Prostate gland (tissue), 2 donors: ENCODE measurements at regions not wholly inside any gene's neighbourhood (a gene's known extent, or its start where the extent isn't known, plus 50 kb on each side); places are given as distances from the start of the nearest gene placed in this dataset.

ENCODE experiments used
- DNase-seq: peaks from one replicate; pipeline ENCODE4 v3.0.0-alpha.2; 2019; ENCODE audit warnings: low spot score
- H3K27ac ChIP-seq, 2 donors: fragments of 200-600 bp; sonication (generic); 2 replicates each; pipeline ENCODE4 v1.5.1; 2017 to 2019
- H3K27me3 ChIP-seq: fragments of 200-600 bp; sonication (generic); replicated peaks from 2 replicates; pipeline ENCODE4 v1.5.1; 2019; ENCODE audit not compliant: insufficient read depth
- H3K36me3 ChIP-seq, 2 donors: fragments of 200-600 bp; sonication (generic); 1 replicate in 1 of 2; 2 replicates in 1 of 2; pipeline versions ENCODE4 v1.5.1 to v1.8.1; 2017 to 2019
- H3K4me1 ChIP-seq: fragments of 200-600 bp; sonication (generic); replicated peaks from 2 replicates; pipeline ENCODE4 v1.5.1; 2019
- H3K4me3 ChIP-seq, 2 donors: fragments of 200-600 bp; sonication (generic); 2 replicates each; pipeline ENCODE4 v1.5.1; 2017 to 2019
- H3K9me3 ChIP-seq: fragments of 200-600 bp; sonication (generic); 2 replicates; pipeline ENCODE4 v1.5.1; 2017
- POLR2A ChIP-seq: fragments of 450-650 bp; IDR thresholded peaks from one replicate; pipeline ENCODE4 v1.6.1; 2016; ENCODE audit warnings: antibody characterized with exemption, mild to moderate bottlenecking
- POLR2AphosphoS5 ChIP-seq: sonication (generic); formaldehyde crosslinking; IDR thresholded peaks from one replicate; pipeline ENCODE4 v1.6.1; 2017; ENCODE audit warnings: antibody characterized with exemption
- WGBS: methylation state at CpG from one replicate; pipeline ENCODE4 v1.1.5; 2018; 5-methylcytosine and 5-hydroxymethylcytosine counted together
- intact Hi-C: fragments of 100-400 bp; cut with DNase I; formaldehyde crosslinking; loops from one replicate; pipeline ENCODE4 v1.14.2; 2022
- TF ChIP-seq, protein P1 (sequence below), 4 experiments: fragments of 200-600 bp in 2 of 4; fragments of 450-650 bp in 2 of 4; sonication (generic) in 2 of 4; IDR thresholded peaks; 1 replicate in 3 of 4; 2 replicates in 1 of 4; pipeline ENCODE4 v1.5.1; 2016 to 2019; ENCODE audit warnings: antibody characterized with exemption in 4 of 4, mild to moderate bottlenecking in 2 of 4, moderate library complexity in 2 of 4

- no peak for DNase-seq
- TF ChIP-seq POLR2A (no peak), POLR2AphosphoS5 (no peak)
- TF ChIP-seq, protein P1, sequence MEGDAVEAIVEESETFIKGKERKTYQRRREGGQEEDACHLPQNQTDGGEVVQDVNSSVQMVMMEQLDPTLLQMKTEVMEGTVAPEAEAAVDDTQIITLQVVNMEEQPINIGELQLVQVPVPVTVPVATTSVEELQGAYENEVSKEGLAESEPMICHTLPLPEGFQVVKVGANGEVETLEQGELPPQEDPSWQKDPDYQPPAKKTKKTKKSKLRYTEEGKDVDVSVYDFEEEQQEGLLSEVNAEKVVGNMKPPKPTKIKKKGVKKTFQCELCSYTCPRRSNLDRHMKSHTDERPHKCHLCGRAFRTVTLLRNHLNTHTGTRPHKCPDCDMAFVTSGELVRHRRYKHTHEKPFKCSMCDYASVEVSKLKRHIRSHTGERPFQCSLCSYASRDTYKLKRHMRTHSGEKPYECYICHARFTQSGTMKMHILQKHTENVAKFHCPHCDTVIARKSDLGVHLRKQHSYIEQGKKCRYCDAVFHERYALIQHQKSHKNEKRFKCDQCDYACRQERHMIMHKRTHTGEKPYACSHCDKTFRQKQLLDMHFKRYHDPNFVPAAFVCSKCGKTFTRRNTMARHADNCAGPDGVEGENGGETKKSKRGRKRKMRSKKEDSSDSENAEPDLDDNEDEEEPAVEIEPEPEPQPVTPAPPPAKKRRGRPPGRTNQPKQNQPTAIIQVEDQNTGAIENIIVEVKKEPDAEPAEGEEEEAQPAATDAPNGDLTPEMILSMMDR (IDR thresholded peaks at IDR 0.05), result no peak
- WGBS, result 92% methylated on average over 1 of the region's 1 CpG
Observed at GRCh38 chr1:83027511-83027910, 971.4 kb downstream of the TTLL7 start.

GRCh38 chr1:83026745-83027144 is 972.2 kb downstream of the TTLL7 start:
- Histone ChIP-seq H3K27me3 (no peaks in the 10 kb centered on the region), H3K4me1 (no peaks in the 10 kb centered on the region), H3K4me3 (no peak overlapping the region), H3K9me3 (no peaks in the 10 kb centered on the region), H3K36me3 (no peaks in the 10 kb centered on the region), H3K27ac (no peak overlapping the region)
- DNase-seq, result no peak
- WGBS, result 44% methylated on average over 2 of the region's 2 CpGs
- intact Hi-C loops, result no loop called here
- TF ChIP-seq POLR2A (no peak), POLR2AphosphoS5 (no peak)
- TF ChIP-seq, protein P1 (IDR thresholded peaks at IDR 0.05), result no peak

More at GRCh38 chr1:83027511-83027910, 971.4 kb downstream of the TTLL7 start:
- H3K27me3 ChIP-seq, result no peaks in the 10 kb centered on the region
- H3K4me3 ChIP-seq, result no peak overlapping the region
- H3K27ac ChIP-seq, result no peak overlapping the region
- no peaks in the 10 kb centered on the region for H3K4me1 ChIP-seq
- intact Hi-C loops, result no loop called here
- H3K36me3 ChIP-seq, result no peaks in the 10 kb centered on the region
- H3K9me3 ChIP-seq, result no peaks in the 10 kb centered on the region

DNA sequence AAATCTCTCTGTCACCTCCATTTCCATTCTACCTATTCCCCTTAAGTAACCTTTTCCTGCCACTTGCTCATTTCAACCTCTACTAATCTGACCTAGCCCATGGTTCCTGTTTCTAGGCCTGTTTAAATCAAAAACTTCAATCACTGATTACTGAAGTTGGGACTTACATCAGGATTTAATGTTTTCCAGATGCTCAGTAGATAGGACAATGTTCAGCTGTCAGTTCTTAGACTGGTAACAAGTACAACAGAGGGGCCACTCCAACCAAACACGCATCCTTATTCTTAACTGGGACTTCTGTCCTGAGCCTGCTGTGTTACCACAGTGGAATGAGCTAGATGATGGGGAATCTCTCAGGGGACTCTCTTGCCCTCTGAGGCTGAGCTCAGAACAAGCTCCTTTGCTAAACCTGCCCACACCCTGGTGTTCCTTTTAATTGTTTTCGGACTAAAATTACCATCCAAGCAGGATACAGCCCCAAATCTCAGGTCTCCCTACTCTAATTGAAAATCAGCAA is 974.6 kb downstream of the TTLL7 start:
- no peak for TF ChIP-seq POLR2AphosphoS5
- TF ChIP-seq, protein P1 (IDR thresholded peaks at IDR 0.05), result no peak
- TF ChIP-seq POLR2A, result no peak
- no peaks in the 10 kb centered on the region for H3K27me3 ChIP-seq
- H3K27ac ChIP-seq, result no peak overlapping the region
- H3K4me3 ChIP-seq, result no peak overlapping the region
- intact Hi-C loops, result no loop called here
- 75% methylated on average over 2 of the region's 2 CpGs for WGBS
- H3K9me3 ChIP-seq, result no peaks in the 10 kb centered on the region
- H3K4me1 ChIP-seq, result no peaks in the 10 kb centered on the region
- DNase-seq, result no peak
- no peaks in the 10 kb centered on the region for H3K36me3 ChIP-seq

GRCh38 chr1:83023212-83023611 is 975.7 kb downstream of the TTLL7 start:
- TF ChIP-seq POLR2A (no peak), POLR2AphosphoS5 (no peak)
- TF ChIP-seq, protein P1 (IDR thresholded peaks at IDR 0.05), result no peak
- Histone ChIP-seq H3K27me3 (no peaks in the 10 kb centered on the region), H3K4me3 (no peak overlapping the region), H3K36me3 (no peaks in the 10 kb centered on the region), H3K27ac (no peak overlapping the region), H3K9me3 (no peaks in the 10 kb centered on the region), H3K4me1 (no peaks in the 10 kb centered on the region)
- intact Hi-C loops, result no loop called here
- WGBS, result 71% methylated on average over 2 of the region's 2 CpGs
- no peak for DNase-seq

GRCh38 chr1:83022206-83022605 is 976.7 kb downstream of the TTLL7 start:
- TF ChIP-seq POLR2A (no peak), POLR2AphosphoS5 (no peak)
- TF ChIP-seq, protein P1 (IDR thresholded peaks at IDR 0.05), result no peak
- WGBS, result 89% methylated on average over 1 of the region's 1 CpG
- H3K27me3 ChIP-seq, result no peaks in the 10 kb centered on the region
- no peaks in the 10 kb centered on the region for H3K4me1 ChIP-seq
- H3K27ac ChIP-seq, result no peak overlapping the region
- intact Hi-C loops, result no loop called here
- no peaks in the 10 kb centered on the region for H3K36me3 ChIP-seq
- no peak overlapping the region for H3K4me3 ChIP-seq
- DNase-seq, result no peak
- no peaks in the 10 kb centered on the region for H3K9me3 ChIP-seq
